Activated T-cell treated with anti-CD3 and anti-CD28 coated beads for 48 hours (primary cell): ENCODE measurements at regions not wholly inside any gene's neighbourhood (a gene's known extent, or its start where the extent isn't known, plus 50 kb on each side); places are given as distances from the start of the nearest gene placed in this dataset.

ENCODE experiments used
- DNase-seq: peaks from one replicate; pipeline ENCODE4 v3.0.0-alpha.2; 2020; ENCODE audit warnings: low read depth

GRCh38 chr9:107869111-107869510 lies 379.5 kb upstream of the KLF4 start:
- no peak for DNase-seq

- no peak for DNase-seq
Observed at GRCh38 chr9:107868186-107868585, 378.6 kb upstream of the KLF4 start.

- no peak for DNase-seq
Observed at GRCh38 chr9:107867738-107868137, 378.2 kb upstream of the KLF4 start.

GRCh38 chr9:107866711-107867311 lies 377.2 kb upstream of the KLF4 start:
- no peak for DNase-seq

- DNase-seq, result no peak
Observed at GRCh38 chr9:107863396-107863795, 373.8 kb upstream of the KLF4 start.

- no peak for DNase-seq
Observed at GRCh38 chr9:107862881-107863280, 373.3 kb upstream of the KLF4 start.

- no peak for DNase-seq
Observed at GRCh38 chr9:107862323-107862722, 372.8 kb upstream of the KLF4 start.

GRCh38 chr9:107861075-107861474 lies 371.5 kb upstream of the KLF4 start:
- no peak for DNase-seq

- no peak for DNase-seq
Observed at GRCh38 chr9:107858260-107858659, 368.7 kb upstream of the KLF4 start.

GRCh38 chr9:107856633-107857032 lies 367.1 kb upstream of the KLF4 start:
- no peak for DNase-seq

- DNase-seq, result no peak
Observed at GRCh38 chr9:107855164-107855563, 365.6 kb upstream of the KLF4 start.

- DNase-seq, result no peak
Observed at GRCh38 chr9:107853461-107853860, 363.9 kb upstream of the KLF4 start.

GRCh38 chr9:107852891-107853290 lies 363.3 kb upstream of the KLF4 start:
- no peak for DNase-seq

- DNase-seq, result no peak
Observed at GRCh38 chr9:107850653-107851052, 361.1 kb upstream of the KLF4 start.

GRCh38 chr9:107847978-107848964 lies 358.7 kb upstream of the KLF4 start:
- DNase-seq, result no peak

GRCh38 chr9:107842530-107842929 lies 353.0 kb upstream of the KLF4 start:
- no peak for DNase-seq

- DNase-seq, result no peak
Observed at GRCh38 chr9:107841076-107841475, 351.5 kb upstream of the KLF4 start.

- DNase-seq, result no peak
Observed at GRCh38 chr9:107839371-107839770, 349.8 kb upstream of the KLF4 start.

GRCh38 chr9:107838766-107839165 lies 349.2 kb upstream of the KLF4 start:
- DNase-seq, result no peak

GRCh38 chr9:107836300-107836699 lies 346.7 kb upstream of the KLF4 start:
- no peak for DNase-seq

GRCh38 chr9:107833295-107833694 lies 343.7 kb upstream of the KLF4 start:
- no peak for DNase-seq

GRCh38 chr9:107832871-107833270 lies 343.3 kb upstream of the KLF4 start:
- no peak for DNase-seq

- DNase-seq, result no peak
Observed at GRCh38 chr9:107830479-107830878, 340.9 kb upstream of the KLF4 start.
